AG09319 (cell line): ENCODE measurements at regions not wholly inside any gene's neighbourhood (a gene's known extent, or its start where the extent isn't known, plus 50 kb on each side); places are given as distances from the start of the nearest gene placed in this dataset.

Experiments
- DNase-seq: peaks from one replicate; pipeline ENCODE4 v3.0.0-alpha.2; 2010; ENCODE audit warnings: low read depth; ENCODE audit errors: extremely low read depth
- TF ChIP-seq, protein P1 (sequence below): IDR thresholded peaks from 2 replicates; pipeline ENCODE4 v1.5.1; 2011; ENCODE audit warnings: low read depth, mild to moderate bottlenecking, inconsistent platforms, low read length, moderate library complexity

- DNase-seq, result no peak
- TF ChIP-seq, protein P1, sequence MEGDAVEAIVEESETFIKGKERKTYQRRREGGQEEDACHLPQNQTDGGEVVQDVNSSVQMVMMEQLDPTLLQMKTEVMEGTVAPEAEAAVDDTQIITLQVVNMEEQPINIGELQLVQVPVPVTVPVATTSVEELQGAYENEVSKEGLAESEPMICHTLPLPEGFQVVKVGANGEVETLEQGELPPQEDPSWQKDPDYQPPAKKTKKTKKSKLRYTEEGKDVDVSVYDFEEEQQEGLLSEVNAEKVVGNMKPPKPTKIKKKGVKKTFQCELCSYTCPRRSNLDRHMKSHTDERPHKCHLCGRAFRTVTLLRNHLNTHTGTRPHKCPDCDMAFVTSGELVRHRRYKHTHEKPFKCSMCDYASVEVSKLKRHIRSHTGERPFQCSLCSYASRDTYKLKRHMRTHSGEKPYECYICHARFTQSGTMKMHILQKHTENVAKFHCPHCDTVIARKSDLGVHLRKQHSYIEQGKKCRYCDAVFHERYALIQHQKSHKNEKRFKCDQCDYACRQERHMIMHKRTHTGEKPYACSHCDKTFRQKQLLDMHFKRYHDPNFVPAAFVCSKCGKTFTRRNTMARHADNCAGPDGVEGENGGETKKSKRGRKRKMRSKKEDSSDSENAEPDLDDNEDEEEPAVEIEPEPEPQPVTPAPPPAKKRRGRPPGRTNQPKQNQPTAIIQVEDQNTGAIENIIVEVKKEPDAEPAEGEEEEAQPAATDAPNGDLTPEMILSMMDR, result no peak
Measured at GRCh38 chr5:73319036-73319435, 129.5 kb downstream of the FOXD1 start.

DNA sequence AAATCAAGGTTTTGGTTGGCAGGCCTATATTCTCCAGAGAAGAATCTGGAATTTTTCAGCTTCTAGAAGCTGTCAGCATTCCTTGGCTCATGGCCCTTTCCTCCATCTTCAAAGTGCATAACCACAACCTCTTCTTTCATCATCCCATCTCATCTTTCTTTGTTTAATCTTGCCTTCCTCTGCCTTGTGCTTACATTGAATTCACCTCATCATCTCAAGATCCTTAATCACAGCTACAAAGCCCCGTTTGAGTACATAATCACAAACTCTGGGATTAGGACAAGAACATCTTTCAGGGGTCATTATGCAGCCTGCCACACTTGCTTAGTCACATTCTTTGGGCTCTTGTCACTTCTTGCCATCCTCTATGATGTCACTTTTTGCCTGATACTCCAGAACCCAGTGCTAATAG is 130.3 kb downstream of the FOXD1 start:
- no peak for DNase-seq

GRCh38 chr5:73317523-73317922 is 131.1 kb downstream of the FOXD1 start:
- TF ChIP-seq, protein P1, result no peak
- no peak for DNase-seq

More for the DNA sequence above, 130.3 kb downstream of the FOXD1 start:
- TF ChIP-seq, protein P1, result no peak

GRCh38 chr5:73314395-73315257 is 134.0 kb downstream of the FOXD1 start:
- TF ChIP-seq, protein P1, result no peak

DNA sequence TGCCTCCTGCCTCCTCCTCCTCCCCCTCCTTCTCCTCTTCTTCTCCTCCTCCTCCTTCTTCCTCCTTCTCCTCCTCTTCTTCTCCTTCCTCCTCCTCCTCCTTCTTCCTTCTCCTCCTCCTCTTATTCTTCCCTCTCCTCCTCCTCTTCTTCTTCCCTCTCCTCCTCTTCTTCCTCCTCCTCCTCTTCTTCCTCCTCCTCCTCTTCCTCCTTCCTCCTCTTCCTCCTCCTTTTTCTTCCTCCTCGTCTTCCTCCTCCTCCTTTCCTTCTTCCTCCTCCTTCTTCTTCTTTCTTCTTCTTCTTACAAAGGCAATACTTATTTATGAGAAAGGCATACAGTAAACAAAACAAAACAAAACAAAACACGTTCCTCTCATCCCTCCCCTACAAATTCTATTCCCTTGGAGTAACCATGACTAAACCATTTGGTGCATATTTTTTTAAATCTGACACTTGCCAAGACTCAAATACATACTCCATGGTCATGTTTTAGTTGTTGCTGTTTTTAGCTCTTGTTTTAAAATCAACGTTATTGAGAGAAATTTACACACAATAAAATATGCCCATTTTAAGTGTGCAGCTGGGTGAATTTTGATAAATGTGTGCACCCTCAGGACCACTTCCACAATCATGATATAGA is 135.6 kb downstream of the FOXD1 start:
- TF ChIP-seq, protein P1, result no peak
- no peak for DNase-seq

More at GRCh38 chr5:73314395-73315257, 134.0 kb downstream of the FOXD1 start:
- no peak for DNase-seq

DNA sequence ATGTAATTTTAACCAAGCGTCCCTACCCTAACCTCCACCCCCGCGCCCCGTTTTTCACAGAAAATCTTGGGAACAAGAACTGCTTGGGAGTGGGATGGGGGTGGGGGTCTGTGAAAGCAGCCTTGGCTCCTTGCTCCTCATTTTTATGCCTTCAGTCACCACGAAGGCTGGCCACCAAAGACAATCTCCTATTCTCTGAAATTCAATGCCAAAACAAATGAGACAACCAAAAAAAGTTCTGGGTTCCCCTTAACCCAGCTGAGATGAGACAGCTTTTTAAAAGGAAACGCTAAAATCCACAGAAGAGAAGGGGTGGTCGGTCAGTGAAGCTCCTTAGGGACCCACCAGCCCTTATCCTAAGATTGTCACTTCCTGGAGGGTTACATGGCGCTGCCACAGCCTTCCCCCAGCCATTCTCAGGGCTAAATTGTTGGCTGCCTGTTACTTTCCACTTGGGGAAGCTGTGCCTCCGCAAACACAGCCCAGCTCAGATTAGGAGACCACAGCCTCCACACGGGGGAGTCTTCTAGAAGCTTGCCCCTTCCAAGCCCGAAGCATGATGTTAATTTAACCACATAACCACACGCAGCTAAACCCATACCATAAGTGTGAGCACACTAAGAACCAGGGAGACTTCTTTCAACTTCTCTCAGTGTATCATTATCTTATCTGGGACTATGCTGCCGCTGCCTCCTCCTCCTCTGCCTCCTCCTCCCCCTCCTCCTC is 136.3 kb downstream of the FOXD1 start:
- no peak for DNase-seq
- TF ChIP-seq, protein P1, result peak; percentile 42
